NOMO-1 treated with dmso at 0.1 percent for 144 hours (cell line): ENCODE measurements at regions not wholly inside any gene's neighbourhood (a gene's known extent, or its start where the extent isn't known, plus 50 kb on each side); places are given as distances from the start of the nearest gene placed in this dataset.

Source experiments
- DNase-seq: peaks from one replicate; lab custom pipeline; 2025; ENCODE audit not compliant: unreplicated experiment; lab: John Stamatoyannopoulos, UW

- DNase-seq: no peak
Observed at GRCh38 chr3:180531303-180532278, 70.4 kb upstream of the TTC14 start.

- DNase-seq: no peak
Observed at GRCh38 chr3:180534828-180535227, 67.1 kb upstream of the TTC14 start.

GRCh38 chr3:180538493-180538892 lies 63.5 kb upstream of the TTC14 start:
- no peak for DNase-seq

GRCh38 chr3:180543877-180544276 lies 58.1 kb upstream of the TTC14 start:
- DNase-seq: no peak

- DNase-seq: no peak
Observed at GRCh38 chr3:180546863-180547262, 55.1 kb upstream of the TTC14 start.

DNA sequence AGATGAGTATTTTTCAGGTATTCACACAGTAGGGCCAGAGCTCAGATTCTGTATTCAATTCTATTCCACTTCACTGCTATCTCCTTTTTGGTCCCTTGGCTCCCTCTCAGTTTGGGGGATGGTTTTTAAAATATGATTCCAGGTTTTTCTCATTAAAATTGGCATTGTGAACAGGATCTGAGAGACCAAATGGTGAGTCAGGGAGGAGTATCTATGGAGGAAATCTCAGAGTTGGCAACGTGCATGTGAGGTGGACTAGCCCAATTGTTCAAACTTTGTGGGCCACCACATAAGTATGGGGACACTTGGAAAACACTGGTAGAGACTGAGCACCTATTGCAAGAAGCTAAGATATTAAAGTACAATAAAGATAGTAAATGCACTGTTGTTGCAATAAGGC lies 53.9 kb upstream of the TTC14 start:
- no peak for DNase-seq
